ENCODE measurements at regions not wholly inside any gene's neighbourhood (a gene's known extent, or its start where the extent isn't known, plus 50 kb on each side); places are given as distances from the start of the nearest gene placed in this dataset.

GRCh38 chr2:234304950-234305349 lies 191.9 kb downstream of the ARL4C start:
- no peak for DNase-seq

GRCh38 chr2:234302664-234302991 lies 194.3 kb downstream of the ARL4C start:
- H3K27ac ChIP-seq = no peak overlapping the region
- no peaks in the 10 kb centered on the region for H3K36me3 ChIP-seq
- H3K4me1 ChIP-seq = peaks cover 0 to 7% (median 0%) of the 10 kb centered on the region in 9 donors
- peaks cover 0 to 22% (median 7%) of the 10 kb centered on the region in 7 donors for H3K27me3 ChIP-seq
- ATAC-seq = no peak
- no peak overlapping the region for H3K4me3 ChIP-seq
- intact Hi-C loops (cut with DNase I) = no loop called here
- no peak for TF ChIP-seq CTCF (IDR thresholded peaks at IDR 0.05)
- 84 to 94% methylated on average over 4 of the region's 4 CpGs for WGBS, 2 donors
- no peak for DNase-seq
- H3K9me3 ChIP-seq = peaks cover 0 to 3% (median 0%) of the 10 kb centered on the region in 11 donors

More at GRCh38 chr2:234304950-234305349, 191.9 kb downstream of the ARL4C start:
- H3K36me3 ChIP-seq = no peaks in the 10 kb centered on the region
- H3K27ac ChIP-seq = no peak overlapping the region
- peaks cover 0 to 24% (median 0%) of the 10 kb centered on the region in 9 donors for H3K4me1 ChIP-seq
- WGBS, 2 donors = 42 to 46% methylated on average over 5 of the region's 5 CpGs
- intact Hi-C loops (cut with DNase I) = no loop called here
- no peak for TF ChIP-seq CTCF (IDR thresholded peaks at IDR 0.05)
- no peak for ATAC-seq
- H3K27me3 ChIP-seq = peaks cover 0 to 22% (median 7%) of the 10 kb centered on the region in 7 donors
- H3K9me3 ChIP-seq = peaks cover 0 to 3% (median 0%) of the 10 kb centered on the region in 11 donors
- no peak overlapping the region for H3K4me3 ChIP-seq

- peaks cover 0 to 5% (median 0%) of the 10 kb centered on the region in 9 donors for H3K4me1 ChIP-seq
- no peak for DNase-seq
- H3K4me3 ChIP-seq = no peak overlapping the region
- no peaks in the 10 kb centered on the region for H3K9me3 ChIP-seq
- WGBS, 2 donors = 79% methylated on average over 18 of the region's 18 CpGs
- no peak for ATAC-seq
- H3K27ac ChIP-seq = no peak overlapping the region
- no peak for TF ChIP-seq CTCF (IDR thresholded peaks at IDR 0.05)
- intact Hi-C loops (cut with DNase I) = no loop called here
- H3K27me3 ChIP-seq = peaks cover 0 to 15% (median 7%) of the 10 kb centered on the region in 7 donors
- no peaks in the 10 kb centered on the region for H3K36me3 ChIP-seq
Measured at GRCh38 chr2:234300932-234301823, 195.7 kb downstream of the ARL4C start.

- 68 to 70% methylated on average over 6 of the region's 6 CpGs for WGBS, 2 donors
- DNase-seq = no peak
- H3K4me1 ChIP-seq = peaks cover 0 to 5% (median 0%) of the 10 kb centered on the region in 9 donors
- peaks cover 0 to 11% (median 4%) of the 10 kb centered on the region in 7 donors for H3K27me3 ChIP-seq
- no peak for ATAC-seq
- no peaks in the 10 kb centered on the region for H3K36me3 ChIP-seq
- TF ChIP-seq CTCF (IDR thresholded peaks at IDR 0.05) = no peak
- no peak overlapping the region for H3K4me3 ChIP-seq
- H3K9me3 ChIP-seq = no peaks in the 10 kb centered on the region
- intact Hi-C loops (cut with DNase I) = no loop called here
- H3K27ac ChIP-seq = no peak overlapping the region
Measured at GRCh38 chr2:234300391-234300925, 196.4 kb downstream of the ARL4C start.

Data from heart right ventricle (tissue), 16 donors.